ENCODE measurements at regions not wholly inside any gene's neighbourhood (a gene's known extent, or its start where the extent isn't known, plus 50 kb on each side); places are given as distances from the start of the nearest gene placed in this dataset.

GRCh38 chr5:43940562-43940961, 337.6 kb downstream of the NNT start:
- TF ChIP-seq, protein P1, sequence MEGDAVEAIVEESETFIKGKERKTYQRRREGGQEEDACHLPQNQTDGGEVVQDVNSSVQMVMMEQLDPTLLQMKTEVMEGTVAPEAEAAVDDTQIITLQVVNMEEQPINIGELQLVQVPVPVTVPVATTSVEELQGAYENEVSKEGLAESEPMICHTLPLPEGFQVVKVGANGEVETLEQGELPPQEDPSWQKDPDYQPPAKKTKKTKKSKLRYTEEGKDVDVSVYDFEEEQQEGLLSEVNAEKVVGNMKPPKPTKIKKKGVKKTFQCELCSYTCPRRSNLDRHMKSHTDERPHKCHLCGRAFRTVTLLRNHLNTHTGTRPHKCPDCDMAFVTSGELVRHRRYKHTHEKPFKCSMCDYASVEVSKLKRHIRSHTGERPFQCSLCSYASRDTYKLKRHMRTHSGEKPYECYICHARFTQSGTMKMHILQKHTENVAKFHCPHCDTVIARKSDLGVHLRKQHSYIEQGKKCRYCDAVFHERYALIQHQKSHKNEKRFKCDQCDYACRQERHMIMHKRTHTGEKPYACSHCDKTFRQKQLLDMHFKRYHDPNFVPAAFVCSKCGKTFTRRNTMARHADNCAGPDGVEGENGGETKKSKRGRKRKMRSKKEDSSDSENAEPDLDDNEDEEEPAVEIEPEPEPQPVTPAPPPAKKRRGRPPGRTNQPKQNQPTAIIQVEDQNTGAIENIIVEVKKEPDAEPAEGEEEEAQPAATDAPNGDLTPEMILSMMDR (IDR thresholded peaks at IDR 0.05; ENCODE audit: low read depth, low read length), result no peak
- DNase-seq (ENCODE audit: extremely low read depth, low read depth), result no peak

DNA sequence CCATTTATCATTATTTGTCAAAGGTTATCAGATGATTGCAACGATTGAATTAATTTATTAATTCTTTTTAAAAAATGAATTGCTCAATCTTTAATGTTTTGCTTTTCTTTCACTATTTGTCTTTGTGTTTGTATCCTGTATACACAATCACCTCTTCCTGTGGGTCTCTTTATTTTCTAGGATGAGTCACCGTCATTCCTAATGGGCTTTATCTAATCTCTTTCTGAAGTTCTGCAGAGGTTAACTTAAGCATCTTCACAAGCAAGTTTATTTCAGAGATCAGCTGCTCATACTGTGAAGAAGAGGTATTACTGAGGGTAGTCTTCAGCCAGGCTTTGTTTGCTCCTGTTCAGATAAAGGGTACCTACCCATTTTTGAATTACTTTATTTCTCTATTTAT, 323.9 kb downstream of the NNT start:
- DNase-seq (ENCODE audit: extremely low read depth, low read depth), result no peak
- TF ChIP-seq, protein P1 (IDR thresholded peaks at IDR 0.05; ENCODE audit: low read depth, low read length), result no peak

DNA sequence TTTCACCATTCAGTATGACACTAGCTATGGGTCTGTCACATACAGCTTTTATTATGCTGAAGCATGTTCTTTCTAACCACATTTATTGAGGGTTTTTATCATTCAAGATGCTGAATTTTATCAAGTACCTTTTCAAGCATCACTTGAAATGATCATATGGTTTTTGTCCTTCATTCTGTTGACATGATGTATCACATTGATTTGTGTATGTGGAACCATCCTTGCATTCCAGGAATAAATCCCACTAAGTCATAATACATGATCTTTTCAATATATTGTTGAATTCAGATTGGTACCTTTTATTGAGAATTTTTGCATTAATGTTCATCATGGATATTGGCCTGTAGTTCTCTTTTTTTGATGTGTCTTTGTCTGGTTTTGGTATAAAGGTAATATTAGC, 317.4 kb downstream of the NNT start:
- TF ChIP-seq, protein P1 (IDR thresholded peaks at IDR 0.05; ENCODE audit: low read depth, low read length), result no peak

DNA sequence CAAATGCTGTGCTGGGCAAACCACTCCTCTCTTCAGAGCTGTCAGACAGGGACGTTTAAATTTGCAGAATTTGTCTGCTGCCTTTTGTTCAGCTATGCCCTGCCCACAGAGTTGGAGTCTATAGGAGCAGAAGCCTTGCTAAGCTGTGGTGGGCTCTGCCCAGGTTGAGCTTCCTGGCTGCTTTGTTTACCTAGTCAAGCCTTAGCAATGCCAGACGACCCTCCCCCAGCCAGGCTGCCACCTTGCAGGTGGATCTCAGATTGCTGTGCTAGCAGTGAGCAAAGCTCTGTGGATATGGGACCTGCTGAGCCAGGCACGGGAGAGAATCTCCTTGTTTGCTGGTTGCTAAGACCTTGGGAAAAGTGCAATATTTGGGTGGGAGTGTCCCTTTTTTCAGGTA, 314.9 kb downstream of the NNT start:
- TF ChIP-seq, protein P1 (IDR thresholded peaks at IDR 0.05; ENCODE audit: low read depth, low read length), result no peak
- no peak for DNase-seq (ENCODE audit: extremely low read depth, low read depth)

More for the DNA sequence above, 317.4 kb downstream of the NNT start:
- DNase-seq (ENCODE audit: extremely low read depth, low read depth), result no peak

GRCh38 chr5:43903129-43903528, 300.1 kb downstream of the NNT start:
- TF ChIP-seq, protein P1 (IDR thresholded peaks at IDR 0.05; ENCODE audit: low read depth, low read length), result no peak
- no peak for DNase-seq (ENCODE audit: extremely low read depth, low read depth)

- no peak for DNase-seq (ENCODE audit: extremely low read depth, low read depth)
- TF ChIP-seq, protein P1 (IDR thresholded peaks at IDR 0.05; ENCODE audit: low read depth, low read length), result no peak
Observed at GRCh38 chr5:43900974-43901373, 298.0 kb downstream of the NNT start.

DNA sequence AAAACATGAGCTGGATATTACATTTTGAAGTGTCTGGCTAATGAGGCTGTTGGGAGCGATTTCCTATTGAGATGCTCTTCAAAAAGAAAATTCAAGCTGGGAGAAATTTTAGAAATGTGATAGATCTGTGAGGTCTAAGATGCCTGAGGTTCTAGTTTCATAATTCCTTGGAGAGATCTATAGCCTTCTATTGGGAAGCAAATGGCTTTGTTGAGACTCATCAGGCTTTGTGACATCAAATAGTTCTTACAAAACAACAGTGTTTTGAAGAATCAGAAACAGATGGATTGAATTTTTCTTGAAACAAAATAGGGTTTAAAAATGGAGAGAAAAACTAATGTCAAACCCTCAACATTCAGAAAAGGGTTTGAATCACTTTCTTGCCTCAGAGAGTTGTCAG, 292.9 kb downstream of the NNT start:
- DNase-seq (ENCODE audit: extremely low read depth, low read depth), result no peak
- TF ChIP-seq, protein P1 (IDR thresholded peaks at IDR 0.05; ENCODE audit: low read depth, low read length), result no peak
